Tibial nerve (tissue), 4 donors: ENCODE measurements at regions not wholly inside any gene's neighbourhood (a gene's known extent, or its start where the extent isn't known, plus 50 kb on each side); places are given as distances from the start of the nearest gene placed in this dataset.
"Not testable (repeated sequence)": the region's sequence is repeated elsewhere in the genome, so short reads cannot be mapped to it uniquely, and the experiment has no call there.

ENCODE experiments used
- DNase-seq, 2 donors: peaks; one replicate each; pipeline ENCODE4 v3.0.0-alpha.2; 2019; ENCODE audit warnings: low spot score in 2 of 2
- H3K27ac ChIP-seq, 4 donors: fragments of 200-600 bp; sonication (generic) in 3 of 4; one replicate each; pipeline ENCODE4 v1.5.1; 2017 to 2019; ENCODE audit warnings: mild to moderate bottlenecking in 1 of 4
- H3K27me3 ChIP-seq, 2 donors: fragments of 200-600 bp; sonication (generic) in 1 of 2; one replicate each; pipeline versions ENCODE4 v1.5.1 to v1.6.0; 2017 to 2019
- H3K36me3 ChIP-seq, 3 donors: fragments of 200-600 bp; sonication (generic); one replicate each; pipeline ENCODE4 v1.5.1; 2018 to 2019
- H3K4me1 ChIP-seq, 4 donors: fragments of 200-600 bp; sonication (generic) in 3 of 4; one replicate each; pipeline ENCODE4 v1.5.1; 2017 to 2019
- H3K4me3 ChIP-seq, 4 donors: fragments of 200-600 bp; sonication (generic) in 3 of 4; one replicate each; pipeline ENCODE4 v1.5.1; 2017 to 2019; ENCODE audit warnings: mild to moderate bottlenecking in 1 of 4, moderate library complexity in 1 of 4
- H3K9me3 ChIP-seq, 4 donors: fragments of 200-600 bp; sonication (generic) in 3 of 4; one replicate each; pipeline ENCODE4 v1.5.1; 2017 to 2019
- CTCF ChIP-seq, 5 experiments: fragments of 200-600 bp in 3 of 5; fragments of 450-650 bp in 2 of 5; sonication (generic) in 3 of 5; IDR thresholded peaks; one replicate each; pipeline ENCODE4 v1.5.1; 2016 to 2019; ENCODE audit warnings: antibody characterized with exemption in 5 of 5, mild to moderate bottlenecking in 3 of 5, moderate library complexity in 2 of 5
- EP300 ChIP-seq, 2 donors: sonication (generic); formaldehyde crosslinking; IDR thresholded peaks; one replicate each; pipeline ENCODE4 v1.6.1; 2017; ENCODE audit warnings: antibody characterized with exemption in 2 of 2, mild to moderate bottlenecking in 1 of 2
- POLR2A ChIP-seq, 2 donors: fragments of 450-650 bp; IDR thresholded peaks; one replicate each; pipeline ENCODE4 v1.6.1; 2017; ENCODE audit warnings: antibody characterized with exemption in 2 of 2, mild to moderate bottlenecking in 2 of 2, moderate library complexity in 2 of 2
- WGBS, 2 donors: methylation state at CpG; one replicate each; pipeline ENCODE4 v1.1.5; 2018; 5-methylcytosine and 5-hydroxymethylcytosine counted together

GRCh38 chr11:82527081-82527584 lies 206.5 kb downstream of the FAM181B start:
- WGBS, 2 donors, result 85 to 91% methylated on average over 5 of the region's 5 CpGs
- H3K27me3 ChIP-seq, result no peaks in the 10 kb centered on the region
- H3K36me3 ChIP-seq, result no peaks in the 10 kb centered on the region
- no peaks in the 10 kb centered on the region for H3K9me3 ChIP-seq
- no peak for DNase-seq
- TF ChIP-seq POLR2A (IDR thresholded peaks at IDR 0.05) (no peak), EP300 (IDR thresholded peaks at IDR 0.05) (no peak), CTCF (IDR thresholded peaks at IDR 0.05) (no peak)
- H3K27ac ChIP-seq, result no peak overlapping the region
- no peak overlapping the region for H3K4me3 ChIP-seq
- H3K4me1 ChIP-seq, result no peaks in the 10 kb centered on the region

GRCh38 chr11:82523141-82523540 lies 210.5 kb downstream of the FAM181B start:
- H3K27ac ChIP-seq, result no peak overlapping the region
- H3K4me3 ChIP-seq, result no peak overlapping the region
- peak in 1 of 2 donors; percentile 15 for DNase-seq
- H3K27me3 ChIP-seq, result no peaks in the 10 kb centered on the region
- WGBS, 2 donors, result 30 to 47% methylated on average over 4 of the region's 4 CpGs
- no peaks in the 10 kb centered on the region for H3K36me3 ChIP-seq
- H3K9me3 ChIP-seq, result no peaks in the 10 kb centered on the region
- TF ChIP-seq CTCF (IDR thresholded peaks at IDR 0.05), result no peak
- no peak for TF ChIP-seq EP300 (IDR thresholded peaks at IDR 0.05)
- no peak for TF ChIP-seq POLR2A (IDR thresholded peaks at IDR 0.05)
- peaks cover 0 to 4% (median 0%) of the 10 kb centered on the region in 4 donors for H3K4me1 ChIP-seq

GRCh38 chr11:82521427-82521826 lies 212.2 kb downstream of the FAM181B start:
- Histone ChIP-seq H3K4me1 (peaks cover 0 to 4% (median 0%) of the 10 kb centered on the region in 4 donors), H3K27ac (peak overlapping the region in 1 of 4 donors; percentile 36), H3K27me3 (no peaks in the 10 kb centered on the region), H3K4me3 (no peak overlapping the region), H3K36me3 (no peaks in the 10 kb centered on the region), H3K9me3 (no peaks in the 10 kb centered on the region)
- TF ChIP-seq CTCF (IDR thresholded peaks at IDR 0.05) (no peak), EP300 (IDR thresholded peaks at IDR 0.05) (peak; percentile 61 to 75)
- DNase-seq, result peak in 1 of 2 donors; percentile 52
- 25 to 39% methylated on average over 3 of the region's 3 CpGs for WGBS, 2 donors

- H3K27ac ChIP-seq, result no peak overlapping the region
- no peaks in the 10 kb centered on the region for H3K4me1 ChIP-seq
- no peaks in the 10 kb centered on the region for H3K9me3 ChIP-seq
- no peak overlapping the region for H3K4me3 ChIP-seq
- 51 to 58% methylated on average over 6 of the region's 6 CpGs for WGBS, 2 donors
- H3K27me3 ChIP-seq, result no peaks in the 10 kb centered on the region
- no peak for DNase-seq
- H3K36me3 ChIP-seq, result no peaks in the 10 kb centered on the region
- TF ChIP-seq CTCF (IDR thresholded peaks at IDR 0.05) (no peak), EP300 (IDR thresholded peaks at IDR 0.05) (no peak), POLR2A (IDR thresholded peaks at IDR 0.05) (no peak)
These were observed 226.4 kb downstream of the FAM181B start for GRCh38 chr11:82507288-82507687.

GRCh38 chr11:82505379-82505778 lies 228.3 kb downstream of the FAM181B start:
- Histone ChIP-seq H3K27ac (no peak overlapping the region), H3K36me3 (no peaks in the 10 kb centered on the region), H3K9me3 (peaks cover 0 to 5% (median 0%) of the 10 kb centered on the region in 4 donors), H3K27me3 (no peaks in the 10 kb centered on the region), H3K4me3 (no peak overlapping the region), H3K4me1 (no peaks in the 10 kb centered on the region)
- DNase-seq, result no peak
- TF ChIP-seq EP300 (IDR thresholded peaks at IDR 0.05) (no peak), CTCF (IDR thresholded peaks at IDR 0.05) (no peak), POLR2A (IDR thresholded peaks at IDR 0.05) (no peak)
- WGBS, 2 donors, result 44 to 51% methylated on average over 3 of the region's 3 CpGs

- H3K27me3 ChIP-seq, DNase-seq, H3K36me3 ChIP-seq, H3K27ac ChIP-seq, H3K4me3 ChIP-seq, H3K9me3 ChIP-seq, H3K4me1 ChIP-seq: not testable (repeated sequence)
- WGBS, 2 donors, result 95 to 100% methylated on average over 2 to 4 of the region's 26 CpGs
These were observed 232.5 kb downstream of the FAM181B start for GRCh38 chr11:82501174-82501573.
